Posterior cingulate gyrus (tissue), 11 donors: ENCODE measurements at regions not wholly inside any gene's neighbourhood (a gene's known extent, or its start where the extent isn't known, plus 50 kb on each side); places are given as distances from the start of the nearest gene placed in this dataset.

ENCODE experiments used
- DNase-seq, 10 donors: peaks; one replicate each; pipeline versions ENCODE4 v3.0.0 to v3.0.0-alpha.2; 2020 to 2021; ENCODE audit warnings: mixed read lengths in 3 of 10
- intact Hi-C: fragments of 100-400 bp; cut with DNase I; formaldehyde crosslinking; loops from one replicate; pipeline ENCODE4 v1.15.1; 2023

- intact Hi-C loops = no loop called here
Measured at GRCh38 chr15:73803806-73804205, 50.7 kb upstream of the INSYN1 start.

GRCh38 chr15:73805504-73806089, 52.4 kb upstream of the INSYN1 start:
- intact Hi-C loops = no loop called here
- peak in 1 of 10 donors; percentile 68 for DNase-seq

More at GRCh38 chr15:73803806-73804205, 50.7 kb upstream of the INSYN1 start:
- peak in 1 of 10 donors; percentile 60 for DNase-seq

- intact Hi-C loops = no loop called here
- peak in 1 of 10 donors; percentile 49 for DNase-seq
Measured at GRCh38 chr15:73806698-73807483, 53.7 kb upstream of the INSYN1 start.

GRCh38 chr15:73807865-73808264, 54.7 kb upstream of the INSYN1 start:
- intact Hi-C loops = no loop called here
- DNase-seq = peak in 1 of 10 donors; percentile 17

GRCh38 chr15:73809728-73810501, 56.8 kb upstream of the INSYN1 start:
- peak in 8 of 10 donors; percentile 55 to 94 (median 70) for DNase-seq
- intact Hi-C loops = no loop called here

- DNase-seq = no peak
- intact Hi-C loops = no loop called here
Measured at GRCh38 chr15:73812806-73813465, 59.8 kb upstream of the INSYN1 start.

- intact Hi-C loops = no loop called here
- DNase-seq = no peak
Measured at GRCh38 chr15:73813589-73813988, 59.8 kb upstream of the TBC1D21 start.

GRCh38 chr15:73818308-73818985, 54.9 kb upstream of the TBC1D21 start:
- intact Hi-C loops = no loop called here
- DNase-seq = peak in 3 of 10 donors; percentile 30 to 88 (median 81)

- no peak for DNase-seq
- intact Hi-C loops = no loop called here
Measured at GRCh38 chr15:73821181-73821580, 52.2 kb upstream of the TBC1D21 start.

- DNase-seq = no peak
- intact Hi-C loops = no loop called here
Measured at GRCh38 chr15:73822998-73823397, 50.4 kb upstream of the TBC1D21 start.
